HEK293 (cell line): ENCODE measurements at regions not wholly inside any gene's neighbourhood (a gene's known extent, or its start where the extent isn't known, plus 50 kb on each side); places are given as distances from the start of the nearest gene placed in this dataset.

Experiments used
- ZBTB21 ChIP-seq: fragments of 450-650 bp; formaldehyde crosslinking; IDR thresholded peaks from 2 replicates; pipeline ENCODE4 v1.5.1; 2017; ENCODE audit warnings: missing biosample characterization, missing genetic modification characterization
- ZEB2 ChIP-seq: fragments of 450-650 bp; formaldehyde crosslinking; IDR thresholded peaks from 2 replicates; pipeline ENCODE4 v1.5.1; 2016; ENCODE audit warnings: missing biosample characterization, missing genetic modification characterization
- ZIC2 ChIP-seq: fragments of 450-650 bp; formaldehyde crosslinking; IDR thresholded peaks from 2 replicates; pipeline ENCODE4 v1.5.1; 2016; ENCODE audit warnings: missing biosample characterization, missing genetic modification characterization
- ZNF585B ChIP-seq: fragments of 450-650 bp; formaldehyde crosslinking; IDR thresholded peaks from 2 replicates; pipeline ENCODE4 v1.5.1; 2016; ENCODE audit warnings: missing biosample characterization, missing genetic modification characterization
- TF ChIP-seq, protein P1 (sequence below): fragments of 450-650 bp; formaldehyde crosslinking; IDR thresholded peaks from 2 replicates; pipeline ENCODE4 v1.5.1; 2016; ENCODE audit warnings: missing biosample characterization, missing genetic modification characterization
- TF ChIP-seq, protein P2 (sequence below): fragments of 450-650 bp; formaldehyde crosslinking; conservative IDR thresholded peaks from 2 replicates; pipeline ENCODE4 v1.5.1; 2016; ENCODE audit warnings: low read depth, missing biosample characterization, missing genetic modification characterization

DNA sequence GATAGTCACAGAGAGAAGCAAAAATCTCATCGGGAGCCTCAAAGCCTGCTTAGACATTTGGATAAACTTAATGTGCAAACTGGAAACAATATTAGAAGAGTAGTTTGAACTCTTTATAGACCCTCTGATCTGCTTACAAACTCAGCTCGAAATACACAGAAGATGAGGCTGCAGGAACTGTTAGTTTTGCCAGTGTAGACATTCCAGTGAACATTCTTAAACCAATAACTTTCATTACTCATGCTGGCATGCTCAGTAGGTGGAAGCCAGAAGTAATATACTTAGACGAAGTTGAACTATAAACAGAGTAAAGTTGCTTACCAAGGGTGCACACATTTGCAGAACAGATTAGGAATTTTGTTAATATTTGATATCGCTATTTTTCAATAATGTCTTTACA, 303.5 kb downstream of the ANKRD50 start:
- TF ChIP-seq ZBTB21 (tag by site-specific recombination): no peak
- TF ChIP-seq, protein P1, sequence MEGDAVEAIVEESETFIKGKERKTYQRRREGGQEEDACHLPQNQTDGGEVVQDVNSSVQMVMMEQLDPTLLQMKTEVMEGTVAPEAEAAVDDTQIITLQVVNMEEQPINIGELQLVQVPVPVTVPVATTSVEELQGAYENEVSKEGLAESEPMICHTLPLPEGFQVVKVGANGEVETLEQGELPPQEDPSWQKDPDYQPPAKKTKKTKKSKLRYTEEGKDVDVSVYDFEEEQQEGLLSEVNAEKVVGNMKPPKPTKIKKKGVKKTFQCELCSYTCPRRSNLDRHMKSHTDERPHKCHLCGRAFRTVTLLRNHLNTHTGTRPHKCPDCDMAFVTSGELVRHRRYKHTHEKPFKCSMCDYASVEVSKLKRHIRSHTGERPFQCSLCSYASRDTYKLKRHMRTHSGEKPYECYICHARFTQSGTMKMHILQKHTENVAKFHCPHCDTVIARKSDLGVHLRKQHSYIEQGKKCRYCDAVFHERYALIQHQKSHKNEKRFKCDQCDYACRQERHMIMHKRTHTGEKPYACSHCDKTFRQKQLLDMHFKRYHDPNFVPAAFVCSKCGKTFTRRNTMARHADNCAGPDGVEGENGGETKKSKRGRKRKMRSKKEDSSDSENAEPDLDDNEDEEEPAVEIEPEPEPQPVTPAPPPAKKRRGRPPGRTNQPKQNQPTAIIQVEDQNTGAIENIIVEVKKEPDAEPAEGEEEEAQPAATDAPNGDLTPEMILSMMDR (tag by site-specific recombination): no peak
- TF ChIP-seq ZNF585B (tag by site-specific recombination): no peak
- TF ChIP-seq, protein P2, sequence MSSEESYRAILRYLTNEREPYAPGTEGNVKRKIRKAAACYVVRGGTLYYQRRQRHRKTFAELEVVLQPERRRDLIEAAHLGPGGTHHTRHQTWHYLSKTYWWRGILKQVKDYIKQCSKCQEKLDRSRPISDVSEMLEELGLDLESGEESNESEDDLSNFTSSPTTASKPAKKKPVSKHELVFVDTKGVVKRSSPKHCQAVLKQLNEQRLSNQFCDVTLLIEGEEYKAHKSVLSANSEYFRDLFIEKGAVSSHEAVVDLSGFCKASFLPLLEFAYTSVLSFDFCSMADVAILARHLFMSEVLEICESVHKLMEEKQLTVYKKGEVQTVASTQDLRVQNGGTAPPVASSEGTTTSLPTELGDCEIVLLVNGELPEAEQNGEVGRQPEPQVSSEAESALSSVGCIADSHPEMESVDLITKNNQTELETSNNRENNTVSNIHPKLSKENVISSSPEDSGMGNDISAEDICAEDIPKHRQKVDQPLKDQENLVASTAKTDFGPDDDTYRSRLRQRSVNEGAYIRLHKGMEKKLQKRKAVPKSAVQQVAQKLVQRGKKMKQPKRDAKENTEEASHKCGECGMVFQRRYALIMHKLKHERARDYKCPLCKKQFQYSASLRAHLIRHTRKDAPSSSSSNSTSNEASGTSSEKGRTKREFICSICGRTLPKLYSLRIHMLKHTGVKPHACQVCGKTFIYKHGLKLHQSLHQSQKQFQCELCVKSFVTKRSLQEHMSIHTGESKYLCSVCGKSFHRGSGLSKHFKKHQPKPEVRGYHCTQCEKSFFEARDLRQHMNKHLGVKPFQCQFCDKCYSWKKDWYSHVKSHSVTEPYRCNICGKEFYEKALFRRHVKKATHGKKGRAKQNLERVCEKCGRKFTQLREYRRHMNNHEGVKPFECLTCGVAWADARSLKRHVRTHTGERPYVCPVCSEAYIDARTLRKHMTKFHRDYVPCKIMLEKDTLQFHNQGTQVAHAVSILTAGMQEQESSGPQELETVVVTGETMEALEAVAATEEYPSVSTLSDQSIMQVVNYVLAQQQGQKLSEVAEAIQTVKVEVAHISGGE (tag by site-specific recombination): no peak
- TF ChIP-seq ZEB2 (tag by site-specific recombination): no peak
- no peak for TF ChIP-seq ZIC2 (tag by site-specific recombination)
